ENCODE measurements at regions not wholly inside any gene's neighbourhood (a gene's known extent, or its start where the extent isn't known, plus 50 kb on each side); places are given as distances from the start of the nearest gene placed in this dataset.

- ChIA-PET POLR2A (ENCODE audit: low non-redundant PET) (interaction anchor here (0.6 kb wide), 1 partner anchor 1410 kb away, joined by 3 read pairs; no protein-coding TSS in a partner anchor), CTCF (interaction anchor here (2.2 kb wide), 1 partner anchor 10 kb away, joined by 8 read pairs; no protein-coding TSS in a partner anchor)
- TF ChIP-seq, protein P1, sequence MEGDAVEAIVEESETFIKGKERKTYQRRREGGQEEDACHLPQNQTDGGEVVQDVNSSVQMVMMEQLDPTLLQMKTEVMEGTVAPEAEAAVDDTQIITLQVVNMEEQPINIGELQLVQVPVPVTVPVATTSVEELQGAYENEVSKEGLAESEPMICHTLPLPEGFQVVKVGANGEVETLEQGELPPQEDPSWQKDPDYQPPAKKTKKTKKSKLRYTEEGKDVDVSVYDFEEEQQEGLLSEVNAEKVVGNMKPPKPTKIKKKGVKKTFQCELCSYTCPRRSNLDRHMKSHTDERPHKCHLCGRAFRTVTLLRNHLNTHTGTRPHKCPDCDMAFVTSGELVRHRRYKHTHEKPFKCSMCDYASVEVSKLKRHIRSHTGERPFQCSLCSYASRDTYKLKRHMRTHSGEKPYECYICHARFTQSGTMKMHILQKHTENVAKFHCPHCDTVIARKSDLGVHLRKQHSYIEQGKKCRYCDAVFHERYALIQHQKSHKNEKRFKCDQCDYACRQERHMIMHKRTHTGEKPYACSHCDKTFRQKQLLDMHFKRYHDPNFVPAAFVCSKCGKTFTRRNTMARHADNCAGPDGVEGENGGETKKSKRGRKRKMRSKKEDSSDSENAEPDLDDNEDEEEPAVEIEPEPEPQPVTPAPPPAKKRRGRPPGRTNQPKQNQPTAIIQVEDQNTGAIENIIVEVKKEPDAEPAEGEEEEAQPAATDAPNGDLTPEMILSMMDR (conservative IDR thresholded peaks at IDR 0.05; ENCODE audit: low read depth) = no peak
- H3K27ac ChIP-seq = no peak overlapping the region
- no peak for DNase-seq (ENCODE audit: low spot score)
These were observed 109.8 kb upstream of the FGF3 start for GRCh38 chr11:69928975-69929374.

DNA sequence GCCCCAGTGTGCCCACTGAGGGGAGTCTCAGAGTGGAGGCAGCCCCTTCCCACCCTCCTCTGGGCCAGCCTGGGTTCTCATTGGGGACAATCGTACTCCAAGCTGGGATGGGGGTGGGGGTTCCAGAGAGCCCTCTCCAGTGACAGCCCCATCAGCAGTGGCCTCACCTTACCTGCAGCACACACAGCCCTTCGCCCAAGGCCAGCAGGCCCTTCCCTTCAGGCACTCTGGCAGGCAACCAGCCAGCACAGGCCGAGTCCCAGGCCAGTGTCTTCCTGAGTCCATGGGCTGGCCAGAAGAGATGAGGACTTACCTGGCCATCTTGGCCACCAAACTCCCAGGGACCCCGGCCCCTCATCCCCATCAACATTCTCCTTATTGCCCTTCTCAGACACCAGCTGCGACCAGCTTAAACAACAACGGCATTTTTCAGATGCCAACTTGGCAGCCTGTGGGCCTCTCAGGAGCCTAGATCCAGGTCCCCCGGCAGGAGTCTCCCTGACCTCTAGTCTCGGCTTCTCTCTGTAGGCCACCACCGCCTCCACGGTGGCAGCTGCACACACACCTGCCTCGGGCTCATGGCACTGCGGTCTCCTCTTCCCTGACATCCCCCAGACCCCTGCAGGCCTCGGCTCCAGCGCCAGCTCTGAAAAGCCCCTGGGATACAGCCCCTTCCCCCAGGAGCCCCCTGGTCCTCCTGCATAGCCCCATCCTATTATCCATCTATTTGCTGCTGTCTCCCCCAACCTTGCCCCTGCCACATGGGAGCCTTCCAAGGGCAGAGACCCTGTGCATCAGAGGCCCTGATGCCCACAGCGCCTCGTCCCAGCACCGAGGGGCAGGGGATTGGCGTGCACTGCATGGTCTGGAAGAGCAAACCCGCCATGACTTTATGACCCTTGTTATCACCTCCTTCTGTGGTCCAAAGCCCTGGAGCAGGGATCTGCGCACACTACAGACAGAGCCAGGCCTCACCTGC lies 111.2 kb upstream of the FGF3 start:
- CTCF ChIA-PET = interaction anchor here (2.2 kb wide), 1 partner anchor 12 kb away, joined by 8 read pairs; no protein-coding TSS in a partner anchor

GRCh38 chr11:69931060-69931910 lies 112.1 kb upstream of the FGF3 start:
- ChIA-PET CTCF (no interaction called here), POLR2A (ENCODE audit: low non-redundant PET) (no interaction called here)
- TF ChIP-seq, protein P1 (conservative IDR thresholded peaks at IDR 0.05; ENCODE audit: low read depth) = no peak
- no peak for DNase-seq (ENCODE audit: low spot score)
- H3K27ac ChIP-seq = no peak overlapping the region

More for the DNA sequence above, 111.2 kb upstream of the FGF3 start:
- H3K27ac ChIP-seq = no peak overlapping the region
- DNase-seq (ENCODE audit: low spot score) = no peak
- POLR2A ChIA-PET (ENCODE audit: low non-redundant PET) = no interaction called here
- TF ChIP-seq, protein P1 (conservative IDR thresholded peaks at IDR 0.05; ENCODE audit: low read depth) = no peak

DNA sequence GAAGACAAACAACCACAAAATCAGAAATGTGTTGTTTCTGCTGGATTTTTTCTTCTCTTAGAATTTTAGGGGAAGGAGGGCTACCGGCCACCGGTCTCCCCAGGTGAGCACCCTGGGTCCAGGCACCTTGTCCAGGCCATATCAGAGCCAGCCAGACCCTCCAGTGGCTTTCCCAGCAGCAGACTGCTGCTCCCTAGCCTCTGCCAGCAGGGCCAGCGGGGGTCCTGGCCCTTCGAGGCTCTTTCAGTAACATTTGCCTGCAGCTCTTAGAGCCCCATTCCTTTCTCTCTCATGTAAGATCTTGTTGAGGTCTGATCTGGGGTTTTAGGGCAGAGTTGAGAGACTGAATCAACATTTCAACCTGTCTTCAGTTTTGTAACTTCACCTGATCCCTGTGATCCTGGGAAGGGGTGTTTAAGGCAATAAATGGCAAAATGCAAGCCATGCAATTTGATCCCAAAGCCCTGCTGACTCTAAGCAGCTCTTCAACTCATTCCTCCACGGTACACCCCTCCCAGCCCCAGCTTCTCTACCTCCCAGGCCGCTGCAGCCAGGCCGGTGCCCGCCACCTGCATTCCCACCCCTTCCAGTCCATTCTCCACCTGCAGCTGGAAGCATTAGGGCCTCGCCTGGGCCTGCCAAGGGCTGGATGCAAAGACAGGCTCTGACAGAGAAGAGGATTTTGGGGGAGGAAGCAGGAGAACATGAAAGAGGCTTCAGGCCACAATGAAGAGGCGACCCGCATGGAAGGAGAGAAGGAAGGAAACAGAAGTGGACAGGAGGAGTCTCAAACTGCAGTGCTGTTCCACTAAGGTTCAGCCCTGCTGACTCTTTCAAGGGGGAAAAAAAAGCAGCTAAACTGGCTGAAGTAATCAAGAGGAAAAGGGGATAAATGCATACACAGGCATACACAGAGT lies 113.0 kb upstream of the FGF3 start:
- no peak overlapping the region for H3K27ac ChIP-seq
- DNase-seq (ENCODE audit: low spot score) = no peak
- TF ChIP-seq, protein P1 (conservative IDR thresholded peaks at IDR 0.05; ENCODE audit: low read depth) = no peak
- ChIA-PET POLR2A (ENCODE audit: low non-redundant PET) (no interaction called here), CTCF (interaction anchor here (0.7 to 1.1 kb wide), 3 partner anchors 13 to 259 kb away, joined by 3 to 4 read pairs (median 3); no protein-coding TSS in a partner anchor)

- DNase-seq (ENCODE audit: low spot score) = no peak
These were observed 115.8 kb upstream of the FGF3 start for GRCh38 chr11:69934861-69935494.

More at GRCh38 chr11:69934861-69935494, 115.8 kb upstream of the FGF3 start:
- TF ChIP-seq, protein P1 (conservative IDR thresholded peaks at IDR 0.05; ENCODE audit: low read depth) = no peak
- no peak overlapping the region for H3K27ac ChIP-seq
- ChIA-PET CTCF (interaction anchor here (0.7 to 0.8 kb wide), 2 partner anchors 14 to 243 kb away, joined by 3 read pairs; no protein-coding TSS in a partner anchor), POLR2A (ENCODE audit: low non-redundant PET) (no interaction called here)
